GM12878 (cell line): ENCODE measurements at regions not wholly inside any gene's neighbourhood (a gene's known extent, or its start where the extent isn't known, plus 50 kb on each side); places are given as distances from the start of the nearest gene placed in this dataset.

Experiments used
- ATAC-seq: fragments of 200-7000 bp; cut with Tn5 transposase; 3 replicates; pipeline ENCODE4 v1.9.1; 2020; ENCODE audit warnings: mild to moderate bottlenecking, moderate library complexity
- BruUV-seq: library from RNA; stranded (reverse); fragments of 400-500 nt; replicated peaks from 2 replicates; lab custom pipeline; 2021; lab: Mats Ljungman, UMichigan
- CTCF ChIA-PET: fragments of 300-600 bp; sonication (Branson Sonifier 250); formaldehyde crosslinking; extraction: SDS; loops from one replicate; lab custom pipeline; 2021; ENCODE audit warnings: inconsistent platforms; lab: Yijun Ruan, JAX
- POLR2A ChIA-PET: fragments of 350-600 bp; formaldehyde crosslinking; extraction: SDS; loops from one replicate; lab custom pipeline; 2021; ENCODE audit warnings: inconsistent platforms; lab: Charles Lee
- RAD21 ChIA-PET: fragments of 300-600 bp; sonication (Branson Sonifier 250); formaldehyde crosslinking; loops from one replicate; lab custom pipeline; 2023; ENCODE audit warnings: antibody characterized with exemption; ENCODE audit not compliant: unreplicated experiment; lab: Charles Lee
- SMC1A ChIA-PET: fragments of 300-600 bp; sonication (Branson Sonifier 250); formaldehyde crosslinking; loops from one replicate; lab custom pipeline; 2023; ENCODE audit not compliant: unreplicated experiment, uncharacterized antibody; lab: Charles Lee
- DNase-seq: peaks from one replicate; pipeline ENCODE4 v3.0.0-alpha.2; 2011; ENCODE audit warnings: low read depth, low spot score
- FAIRE-seq: peaks from 3 replicates; lab custom pipeline; 2011; peaks lifted over from hg19 to GRCh38; lab: Jason Lieb, UNC
- H2AFZ ChIP-seq: 2 replicates; pipeline ENCODE4 v1.6.0; 2011; ENCODE audit warnings: low read depth, low read length, control low read depth; ENCODE audit not compliant: control insufficient read depth
- H3K27ac ChIP-seq: 2 replicates; pipeline ENCODE4 v1.5.1; 2011; ENCODE audit warnings: control low read depth; ENCODE audit not compliant: control insufficient read depth, insufficient read depth
- H3K27me3 ChIP-seq, 2 experiments: replicated peaks in 1 of 2; 2 replicates each; pipeline versions ENCODE4 v1.6.0 to v1.6.1; 2011; ENCODE audit warnings: low read length in 1 of 2; ENCODE audit not compliant: control insufficient read depth in 2 of 2, insufficient read depth in 2 of 2
- H3K36me3 ChIP-seq, 2 experiments: 2 replicates each; pipeline ENCODE4 v1.5.1; 2011; ENCODE audit warnings: low read length in 1 of 2; ENCODE audit not compliant: control insufficient read depth in 2 of 2, insufficient read depth in 2 of 2
- H3K4me1 ChIP-seq: 2 replicates; pipeline ENCODE4 v1.6.1; 2011; ENCODE audit warnings: mild to moderate bottlenecking, low read length, moderate library complexity, mixed read lengths; ENCODE audit not compliant: control insufficient read depth, insufficient read depth
- H3K4me2 ChIP-seq: 2 replicates; pipeline ENCODE4 v1.6.0; 2011; ENCODE audit warnings: control low read depth; ENCODE audit not compliant: control insufficient read depth, insufficient read depth
- H3K4me3 ChIP-seq: fragments of 200-600 bp; sonication (generic); 2 replicates; pipeline ENCODE4 v1.5.1; 2016
- H3K79me2 ChIP-seq: 2 replicates; pipeline ENCODE4 v1.6.0; 2011; ENCODE audit warnings: low read length; ENCODE audit not compliant: control insufficient read depth, insufficient read depth
- H3K9ac ChIP-seq: 2 replicates; pipeline ENCODE4 v1.8.0; 2011; ENCODE audit warnings: low read length, control low read depth, mixed read lengths; ENCODE audit not compliant: control insufficient read depth, insufficient read depth
- H3K9me3 ChIP-seq: replicated peaks from 3 replicates; pipeline ENCODE4 v1.5.1; 2011; ENCODE audit warnings: mild to moderate bottlenecking, low read length; ENCODE audit not compliant: control insufficient read depth, insufficient read depth
- H4K20me1 ChIP-seq: 2 replicates; pipeline ENCODE4 v1.6.0; 2011; ENCODE audit not compliant: control insufficient read depth, insufficient read depth
- CHD4 ChIP-seq: fragments of 200-600 bp; sonication (generic); IDR thresholded peaks from 2 replicates; pipeline ENCODE4 v1.6.1; 2016; ENCODE audit warnings: mild to moderate bottlenecking
- HCFC1 ChIP-seq: fragments of 150-350 bp; IDR thresholded peaks from 2 replicates; pipeline ENCODE4 v1.6.1; 2014; ENCODE audit warnings: low read length
- ZBTB4 ChIP-seq: fragments of 450-650 bp; formaldehyde crosslinking; IDR thresholded peaks from 2 replicates; pipeline ENCODE4 v1.4.0; 2022; ENCODE audit warnings: mild to moderate bottlenecking, moderate library complexity
- WGBS: methylation state at CpG from one replicate; pipeline ENCODE4 v1.1.6; 2016; ENCODE audit warnings: low lambda C conversion rate; ENCODE audit not compliant: insufficient replicate concordance, insufficient coverage; ENCODE audit errors: missing lambda C conversion rate; 5-methylcytosine and 5-hydroxymethylcytosine counted together
- in situ Hi-C: fragments of 300-500 bp; cut with MboI; formaldehyde crosslinking; loops from 9 replicates; pipeline ENCODE4 v1.14.3; 2018; ENCODE audit warnings: mixed read lengths
- intact Hi-C: fragments of 100-400 bp; cut with micrococcal nuclease; formaldehyde crosslinking; loops from one replicate; pipeline ENCODE4 v1.14.2; 2022; ENCODE audit not compliant: unreplicated experiment

- in situ Hi-C loops (no loop called here), intact Hi-C loops (no loop called here)
- no peaks in the 10 kb centered on the region for H3K9me3 ChIP-seq
- no peak overlapping the region for H3K4me2 ChIP-seq
- no peaks in the 10 kb centered on the region for H4K20me1 ChIP-seq
- WGBS: 0% methylated on average over 1 of the region's 1 CpG
- no peak overlapping the region for H2AFZ ChIP-seq
- TF ChIP-seq ZBTB4 (CRISPR knock-in tag): no peak
- TF ChIP-seq, all 136 proteins: peak for 0
- no TSS peak for BruUV-seq
- H3K4me1 ChIP-seq: no peaks in the 10 kb centered on the region
- no peaks in the 10 kb centered on the region for H3K36me3 ChIP-seq
- ChIA-PET CTCF (no interaction called here), RAD21 (no interaction called here), POLR2A (no interaction called here), SMC1A (no interaction called here)
- no peaks in the 10 kb centered on the region for H3K79me2 ChIP-seq
- DNase-seq (no peak), ATAC-seq (no peak), FAIRE-seq (no peak)
- no peak overlapping the region for H3K27ac ChIP-seq
- H3K4me3 ChIP-seq: no peak overlapping the region
- H3K9ac ChIP-seq: no peak overlapping the region
- no peaks in the 10 kb centered on the region; a peak in 1 of 4 replicates for H3K27me3 ChIP-seq
Observed at GRCh38 chr18:54700580-54700979, 109.5 kb downstream of the DYNAP start.

DNA sequence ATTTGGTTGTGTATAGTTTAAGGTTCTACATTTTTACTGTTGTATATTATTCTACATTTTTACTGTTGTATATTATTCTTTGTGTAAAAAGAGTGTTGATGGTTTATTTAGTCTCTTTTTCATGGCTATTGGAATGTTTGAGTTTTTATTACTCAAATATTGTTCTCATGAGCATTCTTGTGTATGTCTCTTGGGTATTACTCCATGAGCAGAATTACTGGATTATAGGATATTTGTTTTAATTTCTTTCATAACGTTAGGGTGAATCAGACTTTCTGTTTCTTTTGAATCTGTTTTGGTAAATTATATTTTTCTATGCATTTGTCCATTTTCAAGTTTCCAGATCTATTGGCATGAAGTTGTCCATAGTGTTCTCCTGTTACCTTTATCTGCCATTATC, 111.6 kb downstream of the DYNAP start:
- H3K9me3 ChIP-seq: no peaks in the 10 kb centered on the region
- DNase-seq (no peak), ATAC-seq (no peak), FAIRE-seq (no peak)
- ChIA-PET CTCF (no interaction called here), RAD21 (no interaction called here), SMC1A (no interaction called here), POLR2A (no interaction called here)
- no peaks in the 10 kb centered on the region for H3K79me2 ChIP-seq
- intact Hi-C loops: no loop called here
- H3K36me3 ChIP-seq: no peaks in the 10 kb centered on the region
- H4K20me1 ChIP-seq: no peaks in the 10 kb centered on the region
- no peaks in the 10 kb centered on the region for H3K4me1 ChIP-seq
- H3K4me3 ChIP-seq: no peak overlapping the region
- no TSS peak for BruUV-seq
- TF ChIP-seq HCFC1 (no peak), CHD4 (no peak)
- no peak overlapping the region for H3K9ac ChIP-seq
- H3K27ac ChIP-seq: no peak overlapping the region
- in situ Hi-C loops: no loop called here
- 0% methylated on average over 1 of the region's 1 CpG for WGBS
- no peak overlapping the region for H2AFZ ChIP-seq
- H3K4me2 ChIP-seq: no peak overlapping the region
- H3K27me3 ChIP-seq: no peaks in the 10 kb centered on the region; a peak in 1 of 4 replicates
